Ovary (tissue), 7 donors: ENCODE measurements at regions not wholly inside any gene's neighbourhood (a gene's known extent, or its start where the extent isn't known, plus 50 kb on each side); places are given as distances from the start of the nearest gene placed in this dataset.

Experiments used
- DNase-seq, 5 donors: peaks; one replicate each; pipeline ENCODE4 v3.0.0-alpha.2; 2019 to 2020
- H3K27ac ChIP-seq, 2 donors: fragments of 200-600 bp; one replicate each; pipeline versions ENCODE4 v1.5.1 to v1.8.0; 2019 to 2022
- H3K27me3 ChIP-seq: fragments of 200-600 bp; one replicate; pipeline ENCODE4 v1.8.0; 2022
- H3K36me3 ChIP-seq: fragments of 200-600 bp; sonication (generic); one replicate; pipeline ENCODE4 v1.5.1; 2019
- H3K4me1 ChIP-seq: one replicate; pipeline ENCODE4 v1.8.1; 2013; ENCODE audit warnings: mild to moderate bottlenecking, moderate library complexity; ENCODE audit not compliant: insufficient read depth
- H3K4me3 ChIP-seq: fragments of 200-600 bp; sonication (generic); one replicate; pipeline ENCODE4 v1.5.1; 2017
- H3K9me3 ChIP-seq, 2 donors: fragments of 200-600 bp in 1 of 2; sonication (generic) in 1 of 2; one replicate each; pipeline versions ENCODE4 v1.5.1 to v1.8.1; 2013 to 2019; ENCODE audit warnings: mild to moderate bottlenecking in 1 of 2, moderate library complexity in 1 of 2
- EP300 ChIP-seq: sonication (generic); formaldehyde crosslinking; IDR thresholded peaks from one replicate; pipeline ENCODE4 v1.6.1; 2017; ENCODE audit warnings: antibody characterized with exemption
- POLR2A ChIP-seq: fragments of 450-650 bp; IDR thresholded peaks from one replicate; pipeline ENCODE4 v1.6.1; 2017; ENCODE audit warnings: antibody characterized with exemption, mild to moderate bottlenecking, moderate library complexity
- WGBS, 3 donors: extraction: QIAGEN DNeasy Blood & Tissue Kit in 1 of 3; methylation state at CpG; one replicate each; pipeline versions ENCODE4 v1.1.5 to v1.1.7; 2013 to 2017; 5-methylcytosine and 5-hydroxymethylcytosine counted together
- intact Hi-C, 4 donors: fragments of 100-400 bp; cut with DNase I; formaldehyde crosslinking; loops; one replicate each; pipeline versions ENCODE4 v1.11.0 to v1.15.1; 2022 to 2023
- TF ChIP-seq, protein P1 (sequence below), 3 donors: fragments of 450-650 bp in 2 of 3; fragments of 200-600 bp in 1 of 3; IDR thresholded peaks; one replicate each; pipeline versions ENCODE4 v1.5.1 to v1.8.0; 2016 to 2022; ENCODE audit warnings: antibody characterized with exemption in 3 of 3, mild to moderate bottlenecking in 1 of 3
- donor health status: DM: no; HTN: no; CAD: no; lungs with moderate emphysema.
- donor health status: DM: no; HTN: no; CAD: no.
- donor health status: Bipolar disorder and iron deficiency.
- donor health status: DM: no; HTN: no; CAD: no.
- donor health status: DM: yes; HTN: yes; CAD: no.

GRCh38 chr11:129503646-129504045 lies 128.0 kb downstream of the BARX2 start:
- Histone ChIP-seq H3K4me3 (no peak overlapping the region), H3K27ac (no peak overlapping the region), H3K36me3 (no peaks in the 10 kb centered on the region), H3K9me3 (no peaks in the 10 kb centered on the region), H3K4me1 (no peaks in the 10 kb centered on the region), H3K27me3 (no peaks in the 10 kb centered on the region)
- TF ChIP-seq, protein P1, sequence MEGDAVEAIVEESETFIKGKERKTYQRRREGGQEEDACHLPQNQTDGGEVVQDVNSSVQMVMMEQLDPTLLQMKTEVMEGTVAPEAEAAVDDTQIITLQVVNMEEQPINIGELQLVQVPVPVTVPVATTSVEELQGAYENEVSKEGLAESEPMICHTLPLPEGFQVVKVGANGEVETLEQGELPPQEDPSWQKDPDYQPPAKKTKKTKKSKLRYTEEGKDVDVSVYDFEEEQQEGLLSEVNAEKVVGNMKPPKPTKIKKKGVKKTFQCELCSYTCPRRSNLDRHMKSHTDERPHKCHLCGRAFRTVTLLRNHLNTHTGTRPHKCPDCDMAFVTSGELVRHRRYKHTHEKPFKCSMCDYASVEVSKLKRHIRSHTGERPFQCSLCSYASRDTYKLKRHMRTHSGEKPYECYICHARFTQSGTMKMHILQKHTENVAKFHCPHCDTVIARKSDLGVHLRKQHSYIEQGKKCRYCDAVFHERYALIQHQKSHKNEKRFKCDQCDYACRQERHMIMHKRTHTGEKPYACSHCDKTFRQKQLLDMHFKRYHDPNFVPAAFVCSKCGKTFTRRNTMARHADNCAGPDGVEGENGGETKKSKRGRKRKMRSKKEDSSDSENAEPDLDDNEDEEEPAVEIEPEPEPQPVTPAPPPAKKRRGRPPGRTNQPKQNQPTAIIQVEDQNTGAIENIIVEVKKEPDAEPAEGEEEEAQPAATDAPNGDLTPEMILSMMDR (IDR thresholded peaks at IDR 0.05) = no peak
- TF ChIP-seq POLR2A (no peak), EP300 (no peak)
- intact Hi-C loops = no loop called here
- no peak for DNase-seq
- 14 to 38% (median 16%) methylated on average over 2 of the region's 2 CpGs for WGBS, 3 donors

DNA sequence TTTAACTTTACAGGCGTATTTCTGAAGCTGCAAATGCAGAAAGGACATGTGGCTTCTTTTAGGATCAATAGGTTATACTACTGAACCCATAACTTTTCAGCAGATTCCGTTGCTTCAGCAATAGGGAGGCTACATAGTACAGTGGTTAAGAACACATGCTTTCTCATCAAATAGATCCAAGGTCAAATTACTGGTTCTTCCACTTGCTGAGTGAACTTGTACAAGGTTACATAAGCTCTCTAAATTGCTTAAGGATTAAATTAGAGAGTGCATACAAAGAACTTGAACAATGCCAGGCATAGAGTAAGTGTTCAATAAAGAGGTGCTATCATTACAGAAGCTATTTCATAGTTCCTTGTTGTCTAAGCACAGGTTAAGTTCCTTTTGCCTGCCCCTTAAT lies 129.6 kb downstream of the BARX2 start:
- 33 to 52% (median 38%) methylated on average over 2 of the region's 2 CpGs for whole genome bisulfite sequencing, 3 donors
- TF ChIP-seq EP300 (no peak), POLR2A (no peak)
- TF ChIP-seq, protein P1 (IDR thresholded peaks at IDR 0.05) = no peak
- intact Hi-C loops = no loop called here

DNA sequence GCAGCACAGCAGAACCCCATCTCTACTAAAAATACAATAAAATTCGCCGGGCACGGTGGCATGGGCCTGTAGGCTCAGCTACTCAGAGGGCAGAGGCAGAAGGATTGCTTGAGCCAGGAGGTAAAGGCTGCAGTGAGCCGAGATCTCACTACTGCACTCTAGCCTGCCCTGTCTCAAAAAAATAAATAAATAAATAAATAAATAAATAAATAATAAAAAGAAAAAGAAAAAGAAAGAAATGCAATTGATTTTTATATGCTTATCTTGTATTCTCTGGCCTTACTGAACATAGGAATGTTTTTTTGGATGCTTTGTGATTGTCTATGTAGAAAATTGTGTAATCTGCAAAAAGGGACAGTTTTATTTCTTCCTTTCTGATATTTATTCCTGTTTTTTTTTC lies 132.5 kb downstream of the BARX2 start:
- WGBS, 3 donors = 86 to 93% (median 92%) methylated on average over 4 of the region's 4 CpGs
- H3K4me3 ChIP-seq = no peak overlapping the region
- DNase-seq = no peak
- H3K36me3 ChIP-seq = no peaks in the 10 kb centered on the region
- H3K27ac ChIP-seq = no peak overlapping the region
- H3K27me3 ChIP-seq = no peaks in the 10 kb centered on the region
- no peaks in the 10 kb centered on the region for H3K9me3 ChIP-seq
- no peaks in the 10 kb centered on the region for H3K4me1 ChIP-seq
- intact Hi-C loops = no loop called here
- TF ChIP-seq EP300 = no peak
- TF ChIP-seq, protein P1 (IDR thresholded peaks at IDR 0.05) = no peak
- TF ChIP-seq POLR2A = no peak

More for the DNA sequence above, 129.6 kb downstream of the BARX2 start:
- no peak overlapping the region for H3K27ac ChIP-seq
- H3K4me3 ChIP-seq = no peak overlapping the region
- no peaks in the 10 kb centered on the region for H3K4me1 ChIP-seq
- no peaks in the 10 kb centered on the region for H3K36me3 ChIP-seq
- H3K9me3 ChIP-seq = no peaks in the 10 kb centered on the region
- H3K27me3 ChIP-seq = no peaks in the 10 kb centered on the region
- no peak for DNase-seq

DNA sequence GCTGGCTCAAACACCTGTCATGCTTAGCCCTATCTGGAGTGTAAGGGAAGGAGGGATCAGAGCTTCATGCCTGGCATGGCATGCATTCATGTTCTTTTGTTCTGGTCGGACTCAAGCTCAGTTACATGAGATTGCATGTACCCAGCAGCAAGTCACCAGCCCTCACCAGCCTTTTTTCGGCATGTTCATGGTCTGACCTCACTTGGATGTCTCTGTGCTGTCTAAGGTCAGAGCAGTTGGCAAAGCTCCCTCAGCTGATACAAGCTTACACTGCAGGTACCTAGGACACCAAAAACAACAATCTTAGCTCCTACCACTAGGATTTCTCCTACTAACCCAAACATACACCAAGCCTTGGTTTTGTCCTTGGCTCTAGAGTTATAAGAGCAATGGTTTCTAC lies 152.6 kb downstream of the BARX2 start:
- Histone ChIP-seq H3K27ac (no peak overlapping the region), H3K4me3 (no peak overlapping the region), H3K9me3 (no peaks in the 10 kb centered on the region), H3K4me1 (no peaks in the 10 kb centered on the region), H3K27me3 (no peaks in the 10 kb centered on the region), H3K36me3 (no peaks in the 10 kb centered on the region)
- intact Hi-C loops = no loop called here
- DNase-seq = no peak
- 67 to 79% (median 68%) methylated on average over 2 of the region's 2 CpGs for WGBS, 3 donors
- TF ChIP-seq POLR2A (no peak), EP300 (no peak)
- TF ChIP-seq, protein P1 (IDR thresholded peaks at IDR 0.05) = no peak
